ENCODE measurements at regions not wholly inside any gene's neighbourhood (a gene's known extent, or its start where the extent isn't known, plus 50 kb on each side); places are given as distances from the start of the nearest gene placed in this dataset.
"Not testable (repeated sequence)": the region's sequence is repeated elsewhere in the genome, so short reads cannot be mapped to it uniquely, and the experiment has no call there.

DNA sequence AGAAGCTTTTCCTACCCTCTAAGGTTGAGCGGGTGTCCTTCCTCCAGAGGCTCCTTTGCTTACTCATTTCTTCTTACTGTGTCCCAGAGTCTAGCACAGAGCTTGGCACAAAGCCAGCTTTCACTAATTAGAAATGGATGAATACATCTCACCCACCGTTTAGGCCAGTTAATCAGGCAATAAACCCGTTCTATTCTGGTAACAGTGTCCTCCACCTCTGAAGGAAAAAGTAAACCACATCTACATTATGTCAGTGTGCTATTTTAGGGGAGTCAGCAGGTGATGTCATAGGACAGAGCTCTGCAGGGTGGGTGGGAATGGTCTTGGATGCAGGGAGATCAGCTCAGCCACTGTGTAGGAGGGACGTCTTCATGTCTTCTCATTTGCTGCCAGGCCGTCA is 109.2 kb downstream of the OSTF1 start:
- Mint-ChIP-seq H3K27me3 (no peaks in the 10 kb centered on the region), H3K36me3 (ENCODE audit: low read depth) (no peaks in the 10 kb centered on the region), H3K4me3 (no peak overlapping the region), H3K9me3 (no peaks in the 10 kb centered on the region), H3K27ac (no peak overlapping the region), H3K4me1 (ENCODE audit: low read depth) (peaks cover 3% of the 10 kb centered on the region)
- DNase-seq, result no peak

DNA sequence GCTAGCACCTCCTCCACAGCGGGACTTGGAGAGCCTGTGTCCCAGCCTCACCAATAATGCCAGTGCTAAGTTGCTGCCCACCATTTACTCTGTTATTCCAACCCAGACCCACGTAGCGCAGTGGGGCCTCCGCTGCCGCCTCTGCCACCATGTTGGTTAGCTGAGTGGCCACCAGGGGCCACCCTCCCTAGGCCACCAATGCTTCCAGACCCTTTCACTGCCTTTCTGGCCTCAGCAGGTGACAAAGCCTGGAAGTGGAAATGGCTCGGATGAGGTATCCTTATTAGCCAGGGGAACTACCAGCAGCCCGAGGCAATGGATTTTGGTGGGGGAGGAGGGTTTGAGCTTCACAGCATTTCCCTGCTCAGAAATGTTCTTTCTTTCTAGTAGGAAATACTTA is 110.1 kb downstream of the OSTF1 start:
- no peak for DNase-seq
- H3K4me3 Mint-ChIP-seq, result no peak overlapping the region

DNA sequence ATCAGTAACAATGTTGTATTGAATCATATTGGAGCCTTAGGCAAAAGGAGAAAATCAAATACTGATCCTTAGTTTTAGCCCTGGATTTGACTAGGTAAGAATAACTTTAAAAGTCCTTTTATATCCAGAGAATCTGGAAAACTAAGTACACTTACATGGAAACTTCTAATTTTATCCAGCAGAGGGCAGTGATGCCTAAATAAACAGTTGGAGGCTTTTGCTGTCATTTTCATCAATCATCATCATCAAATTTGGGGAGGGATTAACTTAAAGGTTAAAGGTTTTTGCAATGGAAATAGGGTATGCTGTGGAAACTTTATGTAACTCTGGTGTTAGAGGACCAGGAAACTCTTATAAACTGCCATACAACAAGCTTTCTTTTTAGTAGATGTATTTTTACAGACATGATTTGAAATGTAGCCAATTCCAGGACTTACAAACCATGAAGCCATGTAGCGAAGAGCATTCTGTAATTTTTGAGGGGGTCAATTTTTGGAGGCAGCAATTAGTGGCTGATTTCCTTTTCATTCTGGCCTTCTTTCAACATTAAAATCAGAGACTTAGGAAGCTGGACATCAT is 112.7 kb downstream of the OSTF1 start:
- Mint-ChIP-seq H3K36me3 (ENCODE audit: low read depth) (no peaks in the 10 kb centered on the region), H3K27me3 (no peaks in the 10 kb centered on the region), H3K4me1 (ENCODE audit: low read depth) (peaks cover 3% of the 10 kb centered on the region), H3K9me3 (no peaks in the 10 kb centered on the region), H3K27ac (no peak overlapping the region), H3K4me3 (no peak overlapping the region)
- no peak for DNase-seq

More for the DNA sequence above, 110.1 kb downstream of the OSTF1 start:
- Mint-ChIP-seq H3K27me3 (no peaks in the 10 kb centered on the region), H3K36me3 (ENCODE audit: low read depth) (no peaks in the 10 kb centered on the region), H3K27ac (no peak overlapping the region), H3K4me1 (ENCODE audit: low read depth) (peaks cover 3% of the 10 kb centered on the region), H3K9me3 (no peaks in the 10 kb centered on the region)

DNA sequence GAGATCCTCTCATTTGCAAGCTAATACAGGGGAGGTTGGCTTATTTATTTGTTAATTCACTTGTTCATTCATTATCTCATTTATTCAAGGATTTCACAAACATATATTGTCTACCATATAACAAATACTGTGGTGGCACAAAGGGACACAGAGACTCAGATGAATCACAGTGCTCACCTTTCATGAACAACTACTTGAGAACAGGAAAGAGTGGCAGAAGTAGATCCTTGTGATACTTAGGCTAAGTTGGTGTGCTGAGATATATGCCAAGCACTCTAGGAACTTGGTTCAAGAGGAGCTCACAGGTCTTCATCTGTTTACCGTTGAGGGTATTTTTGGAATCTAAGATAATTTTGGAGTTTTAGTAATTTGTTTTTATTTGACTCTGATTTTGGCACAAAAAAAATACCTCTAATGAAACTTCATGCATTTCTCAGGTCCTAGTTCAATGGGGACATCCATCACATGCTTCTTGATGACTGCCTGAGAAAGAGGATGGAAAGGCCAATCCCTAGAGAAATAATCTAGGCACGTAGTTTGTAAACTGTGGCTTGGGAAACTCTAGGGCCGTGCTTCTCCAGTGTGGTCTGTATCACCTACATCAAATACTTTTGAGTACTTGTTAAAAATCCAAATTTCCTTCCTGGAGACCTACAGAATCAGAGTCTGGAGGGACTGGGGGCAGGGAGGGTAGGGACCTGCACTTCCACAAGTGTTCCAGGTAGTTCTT is 113.3 kb downstream of the OSTF1 start:
- no peak overlapping the region for H3K27ac Mint-ChIP-seq

DNA sequence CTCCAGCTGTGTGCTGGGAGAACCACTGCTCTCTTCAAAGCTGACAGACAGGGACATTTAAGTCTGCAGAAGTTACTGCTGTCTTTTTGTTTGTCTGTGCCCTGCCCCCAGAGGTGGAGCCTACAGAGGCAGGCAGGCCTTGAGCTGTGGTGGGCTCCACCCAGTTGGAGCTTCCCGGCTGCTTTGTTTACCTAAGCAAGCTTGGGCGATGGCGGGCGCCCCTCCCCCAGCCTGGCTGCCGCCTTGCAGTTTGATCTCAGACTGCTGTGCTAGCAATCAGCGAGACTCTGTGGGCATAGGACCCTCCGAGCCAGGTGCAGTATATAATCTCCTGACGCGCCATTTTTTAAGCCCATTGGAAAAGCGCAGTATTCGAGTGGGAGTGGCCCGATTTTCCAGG is 119.7 kb downstream of the OSTF1 start:
- not testable (repeated sequence) for H3K4me1 Mint-ChIP-seq (ENCODE audit: low read depth); H3K36me3 Mint-ChIP-seq (ENCODE audit: low read depth); H3K9me3 Mint-ChIP-seq; H3K4me3 Mint-ChIP-seq; H3K27ac Mint-ChIP-seq; H3K27me3 Mint-ChIP-seq; DNase-seq

More for the DNA sequence above, 113.3 kb downstream of the OSTF1 start:
- H3K9me3 Mint-ChIP-seq, result no peaks in the 10 kb centered on the region
- H3K27me3 Mint-ChIP-seq, result no peaks in the 10 kb centered on the region
- no peak overlapping the region for H3K4me3 Mint-ChIP-seq
- no peak for DNase-seq
- peaks cover 3% of the 10 kb centered on the region for H3K4me1 Mint-ChIP-seq (ENCODE audit: low read depth)
- no peaks in the 10 kb centered on the region for H3K36me3 Mint-ChIP-seq (ENCODE audit: low read depth)

DNA sequence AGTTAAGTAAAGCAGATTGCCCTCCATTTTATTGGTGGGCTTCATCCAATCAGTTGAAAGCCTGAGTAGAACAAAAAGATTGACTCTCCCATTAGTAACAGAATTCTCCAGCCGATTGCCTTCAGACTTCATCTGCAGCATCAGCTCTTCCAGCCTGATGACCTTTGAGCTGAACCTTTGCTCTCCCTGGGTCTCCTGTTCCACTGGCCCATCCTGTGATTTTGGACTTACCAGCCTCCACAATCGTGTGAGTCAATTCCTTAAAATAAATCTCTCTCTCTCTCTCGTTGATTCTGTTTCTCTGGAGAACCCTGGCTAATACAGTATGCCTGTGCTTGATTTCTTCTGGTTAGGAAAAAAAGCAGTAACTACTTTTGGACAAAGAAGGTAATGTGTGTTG is 121.9 kb downstream of the OSTF1 start:
- Mint-ChIP-seq H3K4me3 (no peak overlapping the region), H3K9me3 (no peaks in the 10 kb centered on the region), H3K27ac (no peak overlapping the region), H3K36me3 (ENCODE audit: low read depth) (peaks cover 6% of the 10 kb centered on the region), H3K4me1 (ENCODE audit: low read depth) (no peaks in the 10 kb centered on the region), H3K27me3 (no peaks in the 10 kb centered on the region)
- DNase-seq, result no peak

DNA sequence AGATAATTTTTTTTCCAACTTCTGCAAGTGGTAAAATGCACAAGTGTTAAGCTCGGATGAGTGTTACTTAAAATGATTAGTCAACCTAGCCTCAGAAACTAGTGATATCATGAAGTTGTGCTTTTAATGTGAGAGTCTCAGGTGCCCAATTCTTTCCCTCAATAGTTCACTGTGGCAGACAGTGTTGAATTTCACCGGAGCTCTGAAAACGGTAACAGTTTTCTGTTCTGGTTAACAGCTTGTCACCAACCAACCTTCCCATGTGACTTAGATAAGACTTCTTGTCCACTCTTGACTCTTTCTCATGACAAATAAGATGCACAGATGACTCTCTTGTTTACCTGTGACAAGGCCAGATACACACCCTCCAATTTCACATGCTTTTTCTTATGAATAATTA is 125.5 kb downstream of the OSTF1 start:
- Mint-ChIP-seq H3K27ac (no peak overlapping the region), H3K27me3 (no peaks in the 10 kb centered on the region), H3K4me3 (no peak overlapping the region), H3K9me3 (no peaks in the 10 kb centered on the region), H3K36me3 (ENCODE audit: low read depth) (peaks cover 6% of the 10 kb centered on the region), H3K4me1 (ENCODE audit: low read depth) (no peaks in the 10 kb centered on the region)
- DNase-seq, result no peak

DNA sequence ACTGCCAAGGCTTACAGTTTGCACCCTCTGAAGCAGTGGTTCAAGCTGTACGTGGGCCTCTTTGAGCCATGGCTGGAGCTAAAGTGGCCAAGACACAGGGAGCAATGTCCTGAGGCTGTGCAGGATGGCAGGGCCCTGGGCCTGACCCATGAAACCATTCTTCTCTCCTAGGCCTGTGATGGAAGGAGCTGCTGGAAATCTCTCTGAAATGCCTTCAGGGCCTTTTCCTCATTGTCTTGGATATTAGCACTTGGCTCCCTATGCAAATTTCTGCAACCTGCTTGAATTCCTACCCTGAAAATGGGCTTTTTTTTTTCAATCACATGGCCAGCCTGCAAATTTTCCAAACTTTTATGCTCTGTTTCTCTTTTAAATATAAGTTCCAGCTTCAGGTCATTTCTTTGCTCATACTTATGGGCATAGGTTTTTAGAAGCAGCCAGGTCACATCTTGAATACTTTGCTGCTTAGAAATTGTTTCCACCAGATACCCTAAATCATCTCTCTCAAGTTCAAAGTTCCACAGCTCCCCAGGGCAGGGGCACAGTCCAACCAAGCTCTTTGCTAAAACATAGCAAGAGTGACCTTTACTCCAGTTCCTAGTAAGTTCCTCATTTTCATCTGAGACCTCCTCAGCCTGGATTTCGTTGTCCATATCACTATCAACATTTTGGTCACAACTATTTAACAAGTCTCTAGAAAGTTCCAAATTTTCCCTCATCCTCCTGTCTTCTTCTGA is 138.3 kb downstream of the OSTF1 start:
- Mint-ChIP-seq H3K9me3 (peaks cover 24% of the 10 kb centered on the region), H3K36me3 (ENCODE audit: low read depth) (peaks cover 20% of the 10 kb centered on the region), H3K27ac (no peak overlapping the region), H3K4me3 (no peak overlapping the region), H3K4me1 (ENCODE audit: low read depth) (no peaks in the 10 kb centered on the region), H3K27me3 (no peaks in the 10 kb centered on the region)
- DNase-seq, result no peak

DNA sequence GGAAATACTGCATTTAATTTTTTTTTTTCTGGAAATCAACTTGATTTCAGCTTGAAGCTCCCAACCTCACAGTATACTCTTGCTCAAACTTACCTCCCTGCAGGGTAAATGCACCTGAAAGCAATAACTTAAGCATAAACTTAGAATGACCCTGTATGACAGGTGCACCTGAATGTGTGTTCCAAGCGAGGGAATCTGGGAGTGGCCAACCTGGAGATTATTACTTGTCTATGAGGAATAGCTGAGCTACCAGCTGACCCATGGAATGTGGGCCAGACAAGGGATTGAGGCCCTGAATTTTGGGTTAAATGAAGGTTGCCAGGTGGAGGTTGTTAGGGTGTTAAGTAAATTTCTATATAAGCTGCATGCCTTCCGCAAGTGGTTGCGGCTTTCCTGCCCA is 140.6 kb downstream of the OSTF1 start:
- Mint-ChIP-seq H3K4me3 (no peak overlapping the region), H3K9me3 (peaks cover 19% of the 10 kb centered on the region), H3K4me1 (ENCODE audit: low read depth) (no peaks in the 10 kb centered on the region), H3K27ac (no peak overlapping the region), H3K36me3 (ENCODE audit: low read depth) (peaks cover 20% of the 10 kb centered on the region), H3K27me3 (no peaks in the 10 kb centered on the region)
- DNase-seq, result no peak

DNA sequence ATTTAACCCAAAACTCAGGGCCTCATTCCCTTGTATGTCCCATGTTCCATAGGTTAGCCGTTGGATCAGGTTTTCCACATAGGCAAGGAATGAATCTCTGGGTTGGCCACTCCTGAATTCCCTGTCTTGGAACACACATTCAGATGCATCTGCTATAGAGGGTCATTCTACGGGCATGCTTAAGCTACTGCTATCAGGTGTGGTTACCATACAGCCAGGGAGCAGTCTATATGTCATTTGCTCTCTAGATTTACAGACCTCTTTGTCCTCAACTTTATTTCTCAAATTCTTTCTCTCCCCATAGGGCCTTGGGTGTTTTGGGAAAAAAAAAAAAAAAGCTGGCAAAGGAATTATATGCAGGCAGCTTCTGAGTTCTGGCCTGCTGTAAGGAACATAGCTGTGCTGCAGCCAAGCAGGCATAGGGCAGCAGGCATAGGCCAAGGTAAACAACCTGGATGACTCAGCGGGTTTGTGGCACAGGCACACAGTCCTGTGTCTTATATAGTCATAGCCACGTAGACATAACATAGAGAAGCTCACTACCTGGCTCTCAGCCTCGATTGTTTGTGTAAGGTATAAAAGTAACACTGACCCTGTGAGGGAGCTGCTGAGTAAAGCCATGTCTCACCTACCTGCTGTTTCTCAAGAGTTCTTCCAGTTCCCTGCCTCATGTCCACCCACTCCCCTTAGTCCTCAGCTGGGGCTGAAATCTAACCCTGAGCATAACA is 141.5 kb downstream of the OSTF1 start:
- H3K36me3 Mint-ChIP-seq (ENCODE audit: low read depth), result peaks cover 17% of the 10 kb centered on the region
- H3K4me3 Mint-ChIP-seq, result no peak overlapping the region
- no peak for DNase-seq
- H3K27me3 Mint-ChIP-seq, result no peaks in the 10 kb centered on the region
- H3K27ac Mint-ChIP-seq, result no peak overlapping the region
- no peaks in the 10 kb centered on the region for H3K4me1 Mint-ChIP-seq (ENCODE audit: low read depth)
- peaks cover 15% of the 10 kb centered on the region for H3K9me3 Mint-ChIP-seq

DNA sequence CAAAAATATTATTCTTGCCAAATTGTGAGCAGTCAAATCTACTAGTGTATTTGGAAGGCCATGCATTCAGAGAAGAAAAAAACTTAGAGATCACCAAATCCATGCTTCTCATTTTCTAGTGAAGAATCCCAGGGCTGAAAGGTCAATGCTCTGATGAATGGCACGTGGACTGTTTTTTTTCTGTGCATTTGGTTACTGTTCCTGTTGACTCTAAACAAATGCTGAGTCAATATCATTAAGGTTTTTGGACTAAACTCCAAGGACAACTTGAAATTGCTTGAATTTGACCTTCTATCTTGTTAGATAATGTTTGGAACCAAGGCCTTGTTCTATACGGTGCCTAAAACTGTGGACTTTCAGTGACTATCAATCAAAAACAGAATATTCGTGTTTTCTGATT is 142.2 kb downstream of the OSTF1 start:
- no peaks in the 10 kb centered on the region for H3K27me3 Mint-ChIP-seq

DNA sequence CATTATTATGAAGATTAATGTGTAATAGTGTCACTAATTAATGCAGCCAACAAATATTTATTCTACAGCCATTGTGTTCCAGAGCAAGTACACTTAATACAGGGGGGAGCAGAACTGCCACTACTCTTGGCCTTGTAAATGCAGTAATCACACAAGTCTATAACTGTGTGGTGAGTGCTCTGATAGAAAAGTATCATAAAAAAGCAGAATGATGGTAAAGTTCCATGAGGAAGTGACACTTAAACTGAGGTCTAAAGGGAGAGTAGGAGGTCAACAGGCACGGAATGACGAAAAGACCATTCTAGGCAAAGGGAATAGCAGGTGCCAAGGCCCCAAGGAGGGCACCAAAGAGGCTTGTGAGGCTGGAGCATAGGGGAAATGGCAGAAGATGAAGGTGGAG is 142.9 kb downstream of the OSTF1 start:
- Mint-ChIP-seq H3K36me3 (ENCODE audit: low read depth) (peaks cover 6% of the 10 kb centered on the region), H3K27me3 (no peaks in the 10 kb centered on the region), H3K27ac (no peak overlapping the region), H3K4me3 (no peak overlapping the region), H3K4me1 (ENCODE audit: low read depth) (no peaks in the 10 kb centered on the region), H3K9me3 (peaks cover 9% of the 10 kb centered on the region)
- DNase-seq, result no peak

More for the DNA sequence above, 142.2 kb downstream of the OSTF1 start:
- Mint-ChIP-seq H3K4me1 (ENCODE audit: low read depth) (no peaks in the 10 kb centered on the region), H3K9me3 (peaks cover 11% of the 10 kb centered on the region), H3K27ac (no peak overlapping the region), H3K36me3 (ENCODE audit: low read depth) (peaks cover 12% of the 10 kb centered on the region), H3K4me3 (no peak overlapping the region)
- no peak for DNase-seq

DNA sequence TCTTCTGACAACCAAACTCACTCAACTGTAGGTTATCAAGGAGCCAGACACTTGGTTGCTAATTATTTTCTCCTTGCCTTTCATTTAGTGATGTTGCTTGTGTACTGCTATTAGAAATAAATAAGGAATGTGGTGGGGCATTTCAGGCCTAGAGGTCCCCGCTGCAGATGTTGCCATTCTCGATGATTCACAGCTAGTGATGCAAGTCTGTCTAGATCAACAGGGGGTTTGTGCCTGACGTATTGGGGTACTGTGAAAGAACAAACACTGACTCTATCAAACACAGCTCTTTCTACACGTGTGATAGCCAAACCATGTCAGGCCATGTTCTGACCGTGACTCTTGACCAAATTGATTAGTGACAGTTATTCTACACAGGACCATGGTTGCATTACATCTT is 144.7 kb downstream of the OSTF1 start:
- Mint-ChIP-seq H3K4me3 (no peak overlapping the region), H3K9me3 (no peaks in the 10 kb centered on the region), H3K27me3 (no peaks in the 10 kb centered on the region), H3K36me3 (ENCODE audit: low read depth) (no peaks in the 10 kb centered on the region), H3K4me1 (ENCODE audit: low read depth) (no peaks in the 10 kb centered on the region), H3K27ac (no peak overlapping the region)
- DNase-seq, result no peak

DNA sequence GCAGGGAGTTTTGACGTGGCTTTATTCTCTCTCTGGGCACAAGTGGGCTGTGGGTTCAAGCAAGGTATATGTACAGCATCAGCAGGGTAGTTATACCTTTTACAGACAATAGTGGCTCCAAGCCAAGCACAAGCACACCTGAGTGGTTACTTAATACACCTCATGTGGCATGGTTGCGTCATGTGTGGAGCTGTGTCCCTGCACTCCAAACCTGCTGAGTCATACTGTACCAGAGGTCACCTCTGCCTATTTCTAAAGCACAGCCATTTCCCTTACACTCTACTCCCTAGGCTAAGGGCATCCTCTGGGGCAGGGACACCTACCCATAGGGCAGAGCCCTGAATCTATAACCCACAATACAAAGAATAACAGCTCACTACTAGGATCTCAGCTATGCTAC is 147.3 kb downstream of the OSTF1 start:
- no peaks in the 10 kb centered on the region for H3K4me1 Mint-ChIP-seq (ENCODE audit: low read depth)
- H3K27ac Mint-ChIP-seq, result no peak overlapping the region
- DNase-seq, result no peak
- H3K9me3 Mint-ChIP-seq, result no peaks in the 10 kb centered on the region
- no peak overlapping the region for H3K4me3 Mint-ChIP-seq
- no peaks in the 10 kb centered on the region for H3K27me3 Mint-ChIP-seq
- no peaks in the 10 kb centered on the region for H3K36me3 Mint-ChIP-seq (ENCODE audit: low read depth)
